ENCODE measurements at regions not wholly inside any gene's neighbourhood (a gene's known extent, or its start where the extent isn't known, plus 50 kb on each side); places are given as distances from the start of the nearest gene placed in this dataset.

GRCh38 chr2:54065411-54065810 is 50.0 kb upstream of the ACYP2 start:
- no peaks in the 10 kb centered on the region for H3K36me3 ChIP-seq (ENCODE audit: control insufficient read depth in 2 of 2, insufficient read depth in 1 of 2, low read length in 2 of 2)
- H3K4me3 ChIP-seq (ENCODE audit: low read depth, low read length), result no peak overlapping the region
- ChIA-PET CTCF (no interaction called here), POLR2A (no interaction called here)
- H3K9me3 ChIP-seq (ENCODE audit: control insufficient read depth, insufficient read depth, low read depth, low read length), result no peaks in the 10 kb centered on the region
- TF ChIP-seq PBX3 (CRISPR knock-in tag; IDR thresholded peaks at IDR 0.05), result no peak
- no peak for TF ChIP-seq ZNF677 (tag by site-specific recombination; IDR thresholded peaks at IDR 0.05)
- no peak for TF ChIP-seq ZNF785 (tag by site-specific recombination; IDR thresholded peaks at IDR 0.05)
- TF ChIP-seq BCL6B (tag by site-specific recombination; IDR thresholded peaks at IDR 0.05), result no peak
- TF ChIP-seq ZNF211 (tag by site-specific recombination; IDR thresholded peaks at IDR 0.05; ENCODE audit: low read depth), result no peak
- TF ChIP-seq ZNF658 (tag by site-specific recombination; IDR thresholded peaks at IDR 0.05), result no peak
- TF ChIP-seq PRDM1 (tag by site-specific recombination; IDR thresholded peaks at IDR 0.05), result no peak
- no peak for TF ChIP-seq HOXC10 (CRISPR knock-in tag; IDR thresholded peaks at IDR 0.05)
- no peak for TF ChIP-seq TSHZ1 (tag by site-specific recombination; IDR thresholded peaks at IDR 0.05; ENCODE audit: borderline replicate concordance)
- no peak for TF ChIP-seq ZNF501 (tag by site-specific recombination; IDR thresholded peaks at IDR 0.05)
- TF ChIP-seq OVOL3 (tag by site-specific recombination; IDR thresholded peaks at IDR 0.05), result no peak
- TF ChIP-seq KLF17 (tag by site-specific recombination; IDR thresholded peaks at IDR 0.05), result no peak
- TF ChIP-seq ZNF704 (tag by site-specific recombination; IDR thresholded peaks at IDR 0.05), result no peak
- no peak for TF ChIP-seq ZNF121 (tag by site-specific recombination; IDR thresholded peaks at IDR 0.05)
- TF ChIP-seq ZNF596 (tag by site-specific recombination; IDR thresholded peaks at IDR 0.05), result no peak
- no peak for TF ChIP-seq ZNF510 (tag by site-specific recombination; IDR thresholded peaks at IDR 0.05; ENCODE audit: insufficient replicate concordance)
- TF ChIP-seq ZNF530 (tag by site-specific recombination; IDR thresholded peaks at IDR 0.05; ENCODE audit: low read depth), result no peak
- no peak for TF ChIP-seq ZNF791 (tag by site-specific recombination; IDR thresholded peaks at IDR 0.05)
- no peak for TF ChIP-seq ZNF561 (tag by site-specific recombination; IDR thresholded peaks at IDR 0.05; ENCODE audit: borderline replicate concordance)
- TF ChIP-seq ZBTB17 (tag by site-specific recombination; IDR thresholded peaks at IDR 0.05), result no peak
- no peak overlapping the region for H3K27ac ChIP-seq (ENCODE audit: extremely low read depth, low read depth, low read length)
- H3K4me1 ChIP-seq (ENCODE audit: control insufficient read depth, insufficient read depth, low read length), result no peaks in the 10 kb centered on the region

All from HEK293 (cell line).